Activated T-helper 2 cell treated with anti-CD3 and anti-CD28 coated beads, Interferon-gamma antibody, Interleukin-2, Interleukin-4, amounts not matched to agents 10 μg/mL and 5 μg/mL and 100 μg/mL, durations not matched to agents 14 hours and 24 hours and 36 hours (primary cell): ENCODE measurements at regions not wholly inside any gene's neighbourhood (a gene's known extent, or its start where the extent isn't known, plus 50 kb on each side); places are given as distances from the start of the nearest gene placed in this dataset.

Experiments
- DNase-seq: peaks from one replicate; pipeline ENCODE4 v3.0.0; 2021; ENCODE audit warnings: low spot score
- H3K27ac Mint-ChIP-seq: one replicate; pipeline ENCODE4 v1.8.0; 2021; ENCODE audit warnings: mixed read lengths
- H3K27me3 Mint-ChIP-seq: one replicate; pipeline ENCODE4 v1.8.0; 2021; ENCODE audit warnings: low read depth, mixed read lengths
- H3K36me3 Mint-ChIP-seq: one replicate; pipeline ENCODE4 v1.8.0; 2021; ENCODE audit warnings: low read depth, mixed read lengths
- H3K4me1 Mint-ChIP-seq: one replicate; pipeline ENCODE4 v1.8.0; 2021; ENCODE audit warnings: low read depth, mixed read lengths
- H3K4me3 Mint-ChIP-seq: one replicate; pipeline ENCODE4 v1.8.0; 2021; ENCODE audit warnings: low read depth, mild to moderate bottlenecking, moderate library complexity, mixed read lengths
- H3K9me3 Mint-ChIP-seq: one replicate; pipeline ENCODE4 v1.8.0; 2021; ENCODE audit warnings: mixed read lengths
- intact Hi-C: fragments of 100-400 bp; cut with micrococcal nuclease; formaldehyde crosslinking; loops from one replicate; pipeline ENCODE4 v1.15.1; 2023

DNA sequence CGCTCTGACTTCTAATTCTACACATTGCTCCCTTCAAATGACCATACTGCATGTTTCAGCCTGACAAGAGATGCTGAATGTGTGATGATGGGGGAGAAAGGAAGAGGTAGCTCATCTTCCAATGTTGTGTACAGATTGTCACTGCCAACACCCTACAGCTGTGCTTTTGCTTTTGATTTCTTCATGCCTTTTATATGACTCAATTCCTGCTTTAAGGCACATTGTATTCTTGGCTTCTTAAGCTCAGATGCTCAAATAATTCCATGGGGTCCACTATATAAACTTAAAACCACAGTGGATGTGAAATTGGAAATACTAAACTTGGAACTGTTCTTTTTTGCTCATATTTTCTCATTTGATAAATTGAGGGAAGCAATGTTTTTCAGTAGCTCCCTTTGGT, 183.2 kb upstream of the WDFY3 start:
- Mint-ChIP-seq H3K27me3 (no peaks in the 10 kb centered on the region), H3K36me3 (no peaks in the 10 kb centered on the region), H3K27ac (no peak overlapping the region), H3K4me1 (no peaks in the 10 kb centered on the region), H3K9me3 (no peaks in the 10 kb centered on the region), H3K4me3 (no peak overlapping the region)
- DNase-seq, result no peak
- intact Hi-C loops, result loop anchor here (5.0 to 10.0 kb wide), 3 partner anchors 598 to 893 kb away; no protein-coding TSS in a partner anchor

DNA sequence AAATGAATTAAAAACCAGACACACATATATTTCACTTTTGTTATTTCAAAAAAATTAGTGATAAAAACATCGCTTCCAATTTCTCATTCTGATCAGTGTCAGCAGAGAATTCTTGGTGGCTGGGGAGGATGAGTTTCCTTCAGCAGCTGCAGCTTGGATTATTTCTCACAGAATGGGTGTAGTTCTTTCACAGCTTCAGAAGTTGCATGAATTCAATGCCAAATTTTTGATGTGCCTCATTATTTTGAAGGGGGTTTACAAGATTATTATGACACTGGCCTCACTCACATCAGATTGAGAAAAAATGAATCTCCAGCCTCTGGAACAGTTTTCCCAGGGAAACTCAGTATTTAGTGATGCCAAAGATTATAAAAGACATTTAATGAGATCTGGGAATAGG, 184.9 kb upstream of the WDFY3 start:
- intact Hi-C loops, result no loop called here
- Mint-ChIP-seq H3K36me3 (no peaks in the 10 kb centered on the region), H3K27ac (no peak overlapping the region), H3K9me3 (no peaks in the 10 kb centered on the region), H3K4me1 (no peaks in the 10 kb centered on the region), H3K27me3 (no peaks in the 10 kb centered on the region), H3K4me3 (no peak overlapping the region)
- DNase-seq, result no peak

DNA sequence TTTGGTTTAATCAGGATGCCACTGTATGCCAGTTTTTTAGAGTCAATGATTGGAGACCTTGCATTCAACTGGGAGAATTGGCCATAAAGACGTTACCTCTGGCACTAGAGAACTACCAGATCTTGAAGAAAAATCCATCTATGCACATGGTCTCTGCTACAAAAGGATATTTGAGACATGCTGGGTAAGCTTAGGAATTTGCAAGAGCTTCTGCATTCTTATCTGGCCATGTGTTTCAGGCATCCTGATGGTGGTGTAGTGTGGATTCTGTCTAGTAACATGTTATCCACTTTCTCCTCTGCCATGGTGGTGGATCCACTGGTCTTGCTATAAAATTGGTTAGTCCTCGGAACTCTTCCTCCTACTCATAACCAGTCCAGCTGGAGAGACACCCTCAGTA, 185.3 kb upstream of the WDFY3 start:
- no peaks in the 10 kb centered on the region for H3K27me3 Mint-ChIP-seq
- no peak overlapping the region for H3K27ac Mint-ChIP-seq
- H3K4me3 Mint-ChIP-seq, result no peak overlapping the region
- H3K36me3 Mint-ChIP-seq, result no peaks in the 10 kb centered on the region
- intact Hi-C loops, result no loop called here
- H3K4me1 Mint-ChIP-seq, result no peaks in the 10 kb centered on the region
- DNase-seq, result no peak
- H3K9me3 Mint-ChIP-seq, result no peaks in the 10 kb centered on the region

DNA sequence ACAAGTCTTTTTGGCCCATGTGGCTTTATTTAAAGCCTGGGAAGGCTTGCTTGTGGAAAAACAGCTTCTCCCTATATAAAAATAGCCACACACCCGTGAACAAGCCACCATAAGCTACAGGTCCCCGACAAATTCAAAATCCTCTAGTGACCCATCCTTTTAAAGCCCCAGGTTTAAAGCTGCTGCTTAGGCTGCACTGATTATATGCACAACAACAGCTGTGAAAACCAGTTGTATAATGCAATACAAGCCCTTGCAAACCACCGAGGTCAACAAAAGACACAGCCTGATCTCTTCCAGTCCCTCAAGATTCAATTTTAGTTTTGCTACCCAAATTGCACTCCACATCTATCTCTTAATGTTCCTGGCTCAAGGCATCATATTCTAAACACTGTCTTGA, 186.0 kb upstream of the WDFY3 start:
- Mint-ChIP-seq H3K36me3 (no peaks in the 10 kb centered on the region), H3K27ac (no peak overlapping the region), H3K4me3 (no peak overlapping the region), H3K4me1 (no peaks in the 10 kb centered on the region), H3K9me3 (no peaks in the 10 kb centered on the region), H3K27me3 (no peaks in the 10 kb centered on the region)
- intact Hi-C loops, result no loop called here
- DNase-seq, result no peak

DNA sequence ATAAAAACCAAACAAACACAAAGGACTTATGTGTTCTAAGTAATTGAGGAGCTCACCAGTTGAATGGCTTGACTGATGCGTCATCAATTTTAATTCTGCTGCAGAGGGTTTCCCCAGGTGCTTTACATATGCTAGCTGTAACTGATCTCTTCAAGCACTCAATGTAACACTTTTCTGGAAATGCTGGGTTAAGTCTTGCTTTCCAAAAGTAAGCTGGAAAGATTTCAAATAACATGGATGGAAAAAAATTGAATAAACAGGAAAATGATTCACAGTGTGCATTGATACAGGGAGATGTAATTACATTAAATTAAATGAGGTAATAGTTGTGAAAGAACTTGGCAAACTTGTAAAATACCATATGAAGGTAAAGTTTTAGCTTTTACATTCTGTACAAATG, 186.7 kb upstream of the WDFY3 start:
- Mint-ChIP-seq H3K4me1 (no peaks in the 10 kb centered on the region), H3K27ac (no peak overlapping the region), H3K27me3 (no peaks in the 10 kb centered on the region), H3K9me3 (no peaks in the 10 kb centered on the region), H3K36me3 (no peaks in the 10 kb centered on the region), H3K4me3 (no peak overlapping the region)
- intact Hi-C loops, result no loop called here
- no peak for DNase-seq

DNA sequence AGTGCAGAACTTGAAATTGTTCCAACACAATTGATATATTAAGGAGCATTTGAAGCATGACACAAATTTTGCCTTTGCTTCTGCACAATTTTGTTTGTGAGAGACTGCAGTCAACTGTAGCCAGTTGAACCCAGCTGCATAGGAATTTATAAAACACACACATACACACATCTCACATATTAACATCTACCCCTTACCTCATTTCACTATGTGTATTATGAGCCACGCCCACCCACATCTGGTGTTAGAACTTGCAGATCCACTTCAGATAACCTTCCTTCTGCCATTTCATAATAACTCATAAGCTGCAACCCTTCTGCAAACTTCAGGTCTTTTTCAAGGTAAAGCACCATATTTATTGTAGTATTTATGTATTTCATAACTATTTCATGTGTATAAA, 188.1 kb upstream of the WDFY3 start:
- Mint-ChIP-seq H3K27me3 (no peaks in the 10 kb centered on the region), H3K27ac (no peak overlapping the region), H3K9me3 (no peaks in the 10 kb centered on the region), H3K4me3 (no peak overlapping the region), H3K4me1 (no peaks in the 10 kb centered on the region), H3K36me3 (no peaks in the 10 kb centered on the region)
- DNase-seq, result no peak
- intact Hi-C loops, result no loop called here

DNA sequence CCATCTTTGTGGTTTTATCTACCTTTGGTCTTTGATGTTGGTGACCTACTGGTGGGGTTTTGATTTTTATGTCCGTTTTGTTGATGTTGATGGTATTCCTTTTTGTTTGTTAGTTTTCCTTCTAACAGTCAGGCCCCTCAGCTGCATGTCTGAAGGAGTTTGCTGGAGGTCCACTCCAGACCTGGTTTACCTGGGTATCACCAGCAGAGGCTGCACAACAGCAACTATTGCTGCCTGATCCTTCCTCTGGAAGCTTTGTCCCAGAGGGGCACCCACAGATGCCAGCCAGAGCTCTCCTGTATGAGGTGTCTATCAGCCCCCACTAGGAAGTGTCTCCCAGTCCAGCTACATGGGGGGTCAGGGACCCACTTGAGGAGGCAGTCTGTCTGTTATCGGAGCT, 199.3 kb upstream of the WDFY3 start:
- Mint-ChIP-seq H3K27me3 (no peaks in the 10 kb centered on the region), H3K9me3 (no peaks in the 10 kb centered on the region), H3K4me3 (no peak overlapping the region), H3K27ac (no peak overlapping the region), H3K4me1 (no peaks in the 10 kb centered on the region), H3K36me3 (no peaks in the 10 kb centered on the region)
- DNase-seq, result no peak
- intact Hi-C loops, result no loop called here

DNA sequence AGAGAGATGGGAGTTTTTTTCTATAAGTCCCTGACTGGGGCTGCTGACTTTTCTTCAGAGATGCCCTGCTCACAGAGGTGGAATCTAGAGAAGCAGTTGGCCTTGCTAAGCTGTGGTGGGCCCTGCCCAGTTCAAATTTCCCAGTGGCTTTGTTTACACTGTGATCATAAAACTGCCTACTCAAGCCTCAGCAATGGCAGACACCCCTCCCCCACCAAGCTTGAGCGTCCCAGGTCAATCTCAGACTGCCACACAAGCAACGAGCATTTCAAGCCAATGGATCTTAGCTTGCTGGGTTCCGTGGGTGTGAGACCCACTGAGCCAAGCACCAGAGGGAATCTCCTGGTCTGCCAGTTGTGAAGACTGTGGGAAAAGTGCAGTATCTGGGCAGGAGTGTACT, 199.8 kb upstream of the WDFY3 start:
- Mint-ChIP-seq H3K27ac (no peak overlapping the region), H3K4me3 (no peak overlapping the region), H3K27me3 (no peaks in the 10 kb centered on the region), H3K9me3 (no peaks in the 10 kb centered on the region), H3K4me1 (no peaks in the 10 kb centered on the region), H3K36me3 (no peaks in the 10 kb centered on the region)
- DNase-seq, result no peak
- intact Hi-C loops, result no loop called here

DNA sequence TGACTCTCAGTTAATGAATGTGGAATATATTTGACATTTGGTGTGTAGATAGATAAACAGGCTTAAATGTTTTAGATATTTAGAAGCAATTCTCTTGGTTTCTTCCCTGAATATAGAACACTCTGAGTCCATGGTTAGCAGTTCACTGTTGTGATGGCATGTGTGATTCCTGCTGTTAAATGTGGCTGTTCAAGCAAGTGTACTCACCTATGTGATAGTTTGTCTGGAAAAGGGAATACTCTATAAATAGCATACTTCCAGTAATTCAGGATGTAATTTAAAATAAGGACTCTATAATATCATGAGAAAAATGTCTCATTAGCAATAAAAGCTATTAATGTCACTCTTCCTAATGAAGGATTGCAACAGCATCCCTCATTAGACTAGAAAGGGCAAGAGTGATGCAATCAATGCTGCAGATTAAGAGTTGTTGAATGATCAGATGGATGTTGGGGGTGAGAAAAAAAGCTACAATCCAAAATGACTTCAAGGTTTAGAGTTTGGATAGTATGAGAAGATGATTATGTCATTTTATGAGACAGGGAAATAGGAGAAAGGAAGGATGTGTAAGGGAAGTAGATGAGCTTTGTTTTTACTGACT, 201.8 kb upstream of the WDFY3 start:
- no peak for DNase-seq
- Mint-ChIP-seq H3K27me3 (no peaks in the 10 kb centered on the region), H3K27ac (no peak overlapping the region), H3K9me3 (no peaks in the 10 kb centered on the region), H3K4me3 (no peak overlapping the region), H3K36me3 (no peaks in the 10 kb centered on the region), H3K4me1 (no peaks in the 10 kb centered on the region)
- intact Hi-C loops, result no loop called here

DNA sequence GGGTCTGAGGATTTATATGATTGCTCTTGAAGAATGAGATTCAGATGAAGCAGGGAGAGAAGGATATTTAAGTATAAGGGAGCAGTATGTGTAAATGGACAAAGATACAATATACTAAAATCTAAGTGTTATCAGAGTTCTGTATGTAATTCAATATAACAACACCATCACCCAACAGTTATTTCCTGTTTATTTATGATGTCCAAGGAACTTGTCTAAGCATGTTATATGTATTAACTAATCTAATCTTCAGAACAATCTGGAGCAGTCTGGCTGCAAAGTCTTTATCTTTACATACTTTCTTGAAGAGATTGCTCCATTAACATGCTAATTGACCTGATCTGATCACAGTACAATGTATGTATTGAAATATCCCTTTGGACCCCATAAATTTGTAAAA, 203.8 kb upstream of the WDFY3 start:
- no peak for DNase-seq
- intact Hi-C loops, result no loop called here
- Mint-ChIP-seq H3K4me1 (no peaks in the 10 kb centered on the region), H3K4me3 (no peak overlapping the region), H3K9me3 (no peaks in the 10 kb centered on the region), H3K36me3 (no peaks in the 10 kb centered on the region), H3K27me3 (no peaks in the 10 kb centered on the region), H3K27ac (no peak overlapping the region)

DNA sequence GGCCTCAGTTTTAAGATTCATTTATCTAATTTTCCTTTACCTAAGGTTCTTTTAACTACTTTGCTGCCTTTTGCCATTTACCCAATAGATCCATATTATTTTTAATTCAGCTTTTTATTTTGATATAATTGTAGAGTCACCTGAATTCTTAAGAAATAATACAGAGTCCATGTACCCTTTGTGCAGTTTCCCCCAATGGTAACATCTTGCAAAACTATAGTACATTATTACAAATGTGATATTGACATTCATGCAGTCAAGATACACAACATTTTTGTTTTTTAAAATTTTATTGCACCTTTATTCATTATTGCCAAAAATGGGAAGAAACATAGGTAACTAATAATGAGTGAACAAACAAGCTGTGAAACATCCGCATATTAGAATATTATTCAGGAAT, 208.7 kb upstream of the WDFY3 start:
- intact Hi-C loops, result no loop called here
- no peak for DNase-seq
- Mint-ChIP-seq H3K9me3 (no peaks in the 10 kb centered on the region), H3K4me3 (no peak overlapping the region), H3K27ac (no peak overlapping the region), H3K27me3 (no peaks in the 10 kb centered on the region), H3K4me1 (no peaks in the 10 kb centered on the region), H3K36me3 (no peaks in the 10 kb centered on the region)

DNA sequence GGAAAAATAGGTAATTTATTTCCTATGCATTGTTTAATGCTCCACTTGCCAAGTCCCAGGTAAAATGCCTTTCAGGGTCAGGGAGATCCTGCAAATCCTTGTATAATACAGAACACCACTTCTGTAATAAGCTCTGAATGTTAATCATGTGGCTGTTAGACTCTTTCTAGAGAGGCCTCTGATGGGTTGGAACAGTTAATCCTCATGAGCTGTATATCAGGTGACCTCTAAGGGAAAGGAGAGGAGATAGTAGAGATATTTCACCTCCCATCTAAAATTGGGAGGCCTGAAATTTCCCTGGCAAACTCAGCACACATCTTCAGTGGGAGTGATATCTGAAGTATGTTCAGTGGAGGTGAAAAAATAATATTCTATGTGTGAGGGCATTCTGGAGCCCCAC, 210.6 kb upstream of the WDFY3 start:
- no peaks in the 10 kb centered on the region for H3K4me1 Mint-ChIP-seq

DNA sequence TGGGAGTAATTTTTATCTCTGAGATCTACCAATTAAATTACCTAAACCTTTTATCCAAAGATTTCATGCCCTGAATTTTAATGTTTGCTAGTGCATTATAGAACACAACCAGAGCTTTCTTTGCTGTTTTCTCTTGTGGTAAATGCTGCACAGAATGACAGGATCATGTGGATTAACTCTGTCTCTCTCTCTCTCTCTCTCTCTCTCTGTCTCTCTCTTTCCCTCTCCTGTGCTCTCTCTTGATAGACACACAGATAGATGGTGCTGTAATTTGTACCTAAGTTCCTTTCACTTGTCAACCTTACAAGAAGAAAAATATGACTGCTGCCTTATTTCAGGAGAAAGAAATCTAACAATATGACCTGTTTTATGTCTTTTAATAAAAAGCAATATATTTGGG, 211.2 kb upstream of the WDFY3 start:
- no peaks in the 10 kb centered on the region for H3K27me3 Mint-ChIP-seq
- intact Hi-C loops, result no loop called here
- H3K4me3 Mint-ChIP-seq, result no peak overlapping the region
- no peaks in the 10 kb centered on the region for H3K9me3 Mint-ChIP-seq
- no peaks in the 10 kb centered on the region for H3K36me3 Mint-ChIP-seq
- no peak overlapping the region for H3K27ac Mint-ChIP-seq
- no peaks in the 10 kb centered on the region for H3K4me1 Mint-ChIP-seq
- DNase-seq, result no peak

More for the DNA sequence above, 210.6 kb upstream of the WDFY3 start:
- H3K27ac Mint-ChIP-seq, result no peak overlapping the region
- intact Hi-C loops, result no loop called here
- no peak for DNase-seq
- H3K27me3 Mint-ChIP-seq, result no peaks in the 10 kb centered on the region
- no peak overlapping the region for H3K4me3 Mint-ChIP-seq
- no peaks in the 10 kb centered on the region for H3K36me3 Mint-ChIP-seq
- no peaks in the 10 kb centered on the region for H3K9me3 Mint-ChIP-seq

DNA sequence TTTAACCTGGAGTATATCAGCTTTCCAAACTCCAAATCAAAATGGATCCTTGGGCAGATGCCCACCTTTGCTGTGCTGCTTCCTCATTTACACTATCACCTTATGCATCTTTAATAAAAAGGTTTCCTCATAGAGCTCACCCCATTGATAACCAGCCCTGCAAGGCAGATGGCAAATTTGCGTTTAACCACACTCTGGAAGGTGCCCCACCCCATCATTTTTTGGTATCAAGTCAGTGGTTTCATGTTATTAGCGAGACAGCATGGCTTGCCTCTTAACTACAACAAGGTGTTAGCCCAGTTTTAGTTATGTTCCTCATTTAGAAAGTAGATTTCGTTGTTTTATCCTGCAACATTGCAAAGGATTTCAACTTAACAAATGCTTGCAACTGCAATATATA, 214.0 kb upstream of the WDFY3 start:
- Mint-ChIP-seq H3K27me3 (no peaks in the 10 kb centered on the region), H3K27ac (no peak overlapping the region), H3K4me3 (no peak overlapping the region), H3K9me3 (no peaks in the 10 kb centered on the region), H3K36me3 (no peaks in the 10 kb centered on the region), H3K4me1 (no peaks in the 10 kb centered on the region)
- intact Hi-C loops, result no loop called here
- no peak for DNase-seq
